Hematopoietic multipotent progenitor cell treated with erythropoietin and hydrocortisone succinate and interleukin-3 and kit ligand, for 17 days (in vitro differentiated cells): ENCODE measurements at regions not wholly inside any gene's neighbourhood (a gene's known extent, or its start where the extent isn't known, plus 50 kb on each side); places are given as distances from the start of the nearest gene placed in this dataset.

Experiments
- DNase-seq: peaks from one replicate; pipeline ENCODE4 v3.0.0-alpha.2; 2015; ENCODE audit warnings: low spot score

DNA sequence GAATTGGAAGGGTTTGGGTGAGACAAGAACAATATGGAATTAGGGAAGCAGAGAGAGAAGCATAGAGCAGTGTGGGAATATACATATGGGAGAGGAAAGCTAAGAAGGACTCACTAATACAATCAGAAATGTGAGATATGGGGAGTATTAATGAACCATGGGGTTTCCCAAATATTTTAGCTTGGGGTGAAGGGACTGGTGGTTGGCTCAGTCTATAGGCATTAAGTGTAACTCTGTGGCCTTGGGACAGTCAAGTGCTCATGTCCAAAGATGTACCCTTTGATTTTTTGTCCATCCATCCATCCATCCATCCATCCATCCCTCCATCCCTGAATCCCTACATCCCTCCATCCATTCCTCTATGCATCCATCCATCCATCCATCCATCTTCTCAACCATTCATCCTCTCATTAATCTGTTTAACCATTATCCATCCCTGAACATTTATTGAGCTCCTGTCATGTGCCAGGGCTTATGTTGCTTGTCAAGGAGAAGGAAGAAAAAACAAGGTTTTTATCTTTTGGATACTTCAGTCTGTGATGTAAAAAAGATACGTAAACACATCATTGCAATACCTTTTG lies 263.4 kb upstream of the CHD6 start:
- DNase-seq: no peak

DNA sequence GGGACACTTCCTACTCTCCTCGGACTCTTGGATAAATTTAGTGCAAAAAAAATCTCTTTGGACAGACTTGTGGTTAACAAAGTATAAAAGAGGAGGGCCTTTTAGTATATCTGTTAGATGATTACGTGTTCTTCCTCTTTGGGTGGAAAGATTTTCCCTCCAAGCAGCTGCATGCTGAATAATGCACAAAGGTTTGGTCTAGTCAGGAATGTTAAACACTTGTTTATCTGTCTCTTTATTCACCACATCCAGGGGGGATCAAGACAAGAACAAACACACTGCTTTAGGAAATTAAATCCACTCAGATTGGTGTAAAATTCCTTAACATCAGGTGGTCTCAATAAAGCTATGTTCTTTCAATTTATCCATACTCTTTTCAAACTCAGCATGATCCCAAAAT lies 260.9 kb upstream of the CHD6 start:
- no peak for DNase-seq

GRCh38 chr20:41877911-41878310 lies 259.7 kb upstream of the CHD6 start:
- DNase-seq: no peak

DNA sequence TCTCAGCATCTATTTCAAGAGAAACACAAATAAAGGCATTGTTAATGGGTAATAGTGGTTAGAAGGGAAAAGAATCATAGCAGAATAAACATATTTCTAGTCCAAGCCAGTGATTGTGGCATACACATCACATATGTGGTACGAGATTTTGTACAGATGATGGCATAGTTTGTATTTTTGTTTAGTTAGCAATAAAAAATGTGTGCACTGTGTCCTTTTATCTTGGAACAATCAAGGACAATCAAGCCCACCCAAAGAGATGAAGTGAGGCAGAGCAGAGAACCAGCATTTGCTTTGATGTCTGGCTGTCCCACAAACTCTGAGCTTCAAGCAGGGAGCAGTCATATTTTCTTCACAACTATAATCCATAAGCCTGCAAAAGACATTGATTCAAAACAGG lies 256.5 kb upstream of the CHD6 start:
- no peak for DNase-seq

GRCh38 chr20:41872930-41873329 lies 254.8 kb upstream of the CHD6 start:
- DNase-seq: no peak

DNA sequence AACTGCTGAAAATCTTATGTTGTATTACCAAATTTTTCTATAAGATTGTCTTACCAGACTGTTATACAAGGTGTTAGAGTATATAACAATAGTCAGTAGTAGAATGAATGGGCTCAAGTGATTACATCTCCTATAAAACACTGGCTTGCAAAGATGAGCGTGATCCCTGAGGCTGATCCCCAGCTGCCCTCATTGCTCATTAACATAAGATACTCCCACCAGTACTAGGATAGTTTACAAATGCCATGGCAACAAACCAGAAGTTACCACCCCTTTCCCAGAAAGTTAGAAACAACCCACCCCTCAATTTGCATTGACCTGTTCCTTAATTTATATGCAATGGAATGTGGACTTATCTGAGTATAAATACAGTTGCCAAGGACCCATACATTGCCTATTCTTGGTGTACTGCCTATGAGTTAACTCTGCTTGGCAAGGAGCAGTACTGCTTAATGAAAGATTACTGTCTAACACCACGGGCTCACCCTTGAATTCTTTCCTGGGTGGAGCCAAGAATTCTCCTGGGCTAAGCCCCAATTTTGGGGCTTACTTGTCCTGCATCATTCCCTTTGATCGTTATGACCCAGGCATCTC lies 252.8 kb upstream of the CHD6 start:
- no peak for DNase-seq

DNA sequence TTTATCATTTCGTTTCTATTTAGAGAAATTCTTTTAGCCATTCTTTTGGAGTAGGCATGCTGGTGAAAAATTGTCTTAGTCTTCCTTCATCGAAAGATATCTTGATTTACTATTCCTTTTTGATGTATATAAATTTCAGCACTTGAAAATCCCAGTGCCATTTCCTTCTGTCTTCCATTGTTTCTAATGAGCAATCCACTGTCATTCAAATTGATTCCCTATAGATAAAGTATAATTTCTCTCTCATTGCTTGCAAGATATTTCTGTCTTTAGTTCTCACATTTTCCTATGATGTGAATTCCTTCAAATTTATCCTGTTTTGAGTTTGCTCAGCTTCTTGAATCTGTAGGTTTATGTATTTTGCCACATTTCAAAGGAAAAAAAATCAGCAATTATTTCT lies 251.1 kb upstream of the CHD6 start:
- DNase-seq: no peak

GRCh38 chr20:41865938-41866337 lies 247.8 kb upstream of the CHD6 start:
- no peak for DNase-seq

GRCh38 chr20:41862476-41862875 lies 244.3 kb upstream of the CHD6 start:
- DNase-seq: no peak

- no peak for DNase-seq
These were observed 243.7 kb upstream of the CHD6 start for GRCh38 chr20:41861772-41862422.

GRCh38 chr20:41854765-41855164 lies 236.6 kb upstream of the CHD6 start:
- DNase-seq: no peak

GRCh38 chr20:41853806-41854205 lies 235.6 kb upstream of the CHD6 start:
- no peak for DNase-seq

GRCh38 chr20:41848180-41848579 lies 230.0 kb upstream of the CHD6 start:
- DNase-seq: no peak

DNA sequence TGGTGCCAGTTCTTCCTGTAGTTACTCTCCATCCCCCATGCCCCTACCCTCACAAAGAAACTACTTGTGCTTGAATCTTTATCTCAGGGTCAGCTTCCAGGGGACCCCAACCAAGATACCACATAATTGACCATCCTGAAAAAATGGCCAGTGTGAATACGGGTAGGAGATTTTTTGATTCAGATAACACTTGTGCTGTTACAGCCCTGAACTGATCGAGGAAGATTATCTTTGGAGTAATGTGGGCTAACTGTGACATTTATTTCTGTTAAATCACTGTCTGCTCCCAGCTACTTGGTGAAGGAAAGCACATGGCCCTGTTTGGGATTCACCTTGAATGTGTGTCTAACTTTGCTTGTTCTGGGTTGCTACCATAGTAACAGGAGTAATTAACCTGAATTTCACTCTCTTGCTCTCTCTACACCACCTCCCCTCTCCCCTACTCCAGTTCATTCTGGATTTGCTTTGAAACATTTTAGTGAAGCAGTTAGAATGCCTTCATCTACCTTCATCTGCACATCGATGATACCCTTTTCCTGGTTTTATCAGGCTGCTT lies 219.6 kb upstream of the CHD6 start:
- DNase-seq: no peak

- DNase-seq: no peak
These were observed 215.6 kb upstream of the CHD6 start for GRCh38 chr20:41833739-41834138.

DNA sequence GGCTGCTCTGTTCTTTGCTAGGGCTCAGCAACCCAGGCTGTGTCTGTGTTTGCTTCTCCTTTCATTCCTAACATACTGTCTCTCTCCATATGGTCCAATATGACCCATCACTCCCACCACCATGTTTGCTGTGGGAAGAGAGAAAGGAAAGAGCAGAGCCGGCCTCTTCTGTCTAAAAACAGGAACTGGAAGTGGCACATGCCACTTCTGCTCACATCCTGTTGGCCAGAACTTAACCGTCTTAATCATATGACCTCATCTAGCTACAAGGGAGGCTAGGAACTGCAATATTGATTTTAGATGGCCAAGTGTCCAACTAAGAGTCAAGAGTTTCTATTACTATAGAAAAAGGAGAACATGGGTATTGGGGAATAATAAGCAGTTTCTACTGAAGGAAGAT lies 212.5 kb upstream of the CHD6 start:
- DNase-seq: no peak

DNA sequence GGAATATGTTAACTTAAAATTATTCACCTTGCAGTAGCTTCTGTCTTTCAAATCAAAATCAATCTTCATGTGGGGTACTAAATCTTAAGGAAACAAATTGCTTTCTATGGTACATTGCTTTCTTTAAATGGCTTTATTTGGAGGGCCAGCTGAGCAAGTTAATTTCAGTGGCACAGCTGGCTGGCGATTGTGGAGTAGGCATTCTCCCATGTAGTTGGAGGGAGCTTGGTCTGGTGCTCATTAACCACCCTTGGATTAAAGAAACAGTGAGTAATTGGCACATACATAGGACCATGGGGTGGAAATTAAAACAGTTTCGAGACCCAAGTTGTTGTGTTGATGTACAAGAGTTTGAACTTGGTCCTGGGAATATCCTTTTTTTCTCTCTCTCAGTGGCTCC lies 201.3 kb upstream of the CHD6 start:
- no peak for DNase-seq

DNA sequence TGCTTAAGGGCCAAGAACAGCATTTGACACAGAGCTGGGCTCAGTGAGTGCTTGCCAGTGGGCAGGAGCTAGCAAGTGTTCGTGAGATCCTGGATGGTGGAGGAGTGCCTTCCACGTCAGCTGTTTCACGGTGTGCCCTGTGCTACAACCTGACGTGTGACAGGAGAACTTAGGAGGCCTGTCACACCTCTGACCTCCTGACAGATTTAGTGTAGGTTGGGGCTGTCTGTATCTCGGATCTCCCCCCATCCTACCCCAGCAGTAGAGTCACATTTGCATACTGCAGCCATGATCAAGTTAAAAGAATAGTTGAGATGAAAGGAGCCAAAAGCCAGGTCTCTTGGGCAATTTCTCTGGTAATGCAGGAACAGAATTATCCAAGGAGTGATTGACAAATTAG lies 200.8 kb upstream of the CHD6 start:
- no peak for DNase-seq

- no peak for DNase-seq
These were observed 200.2 kb upstream of the CHD6 start for GRCh38 chr20:41818369-41818768.

- no peak for DNase-seq
These were observed 193.3 kb upstream of the CHD6 start for GRCh38 chr20:41811456-41811855.

GRCh38 chr20:41800040-41800439 lies 181.9 kb upstream of the CHD6 start:
- DNase-seq: no peak

DNA sequence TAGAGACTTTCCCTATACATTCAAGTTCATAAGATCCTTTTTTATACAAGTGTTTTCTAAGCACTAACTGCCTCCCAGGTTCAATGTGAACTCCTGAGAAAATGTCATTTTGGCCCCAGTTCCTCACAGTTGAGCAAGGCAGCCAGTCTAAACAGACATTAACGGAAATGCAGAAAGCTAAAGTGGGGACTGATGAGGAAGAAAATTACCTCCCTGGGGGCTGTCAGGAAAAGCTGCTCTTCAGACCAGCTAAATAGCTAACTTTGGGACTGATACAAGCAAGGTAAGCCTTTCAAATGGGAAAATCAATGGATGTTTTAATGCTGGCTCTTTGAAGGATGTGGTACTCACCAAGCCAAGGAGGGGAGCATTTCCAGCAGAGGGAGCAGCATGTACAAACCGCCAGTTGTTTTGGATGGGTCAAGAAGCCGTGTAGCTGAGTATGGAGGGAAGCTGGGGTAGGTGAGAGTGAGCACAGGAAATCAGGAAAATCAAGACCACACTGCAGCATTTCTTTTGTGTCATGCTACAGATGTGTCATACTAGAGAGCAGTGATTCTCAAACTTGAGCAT lies 180.8 kb upstream of the CHD6 start:
- no peak for DNase-seq

DNA sequence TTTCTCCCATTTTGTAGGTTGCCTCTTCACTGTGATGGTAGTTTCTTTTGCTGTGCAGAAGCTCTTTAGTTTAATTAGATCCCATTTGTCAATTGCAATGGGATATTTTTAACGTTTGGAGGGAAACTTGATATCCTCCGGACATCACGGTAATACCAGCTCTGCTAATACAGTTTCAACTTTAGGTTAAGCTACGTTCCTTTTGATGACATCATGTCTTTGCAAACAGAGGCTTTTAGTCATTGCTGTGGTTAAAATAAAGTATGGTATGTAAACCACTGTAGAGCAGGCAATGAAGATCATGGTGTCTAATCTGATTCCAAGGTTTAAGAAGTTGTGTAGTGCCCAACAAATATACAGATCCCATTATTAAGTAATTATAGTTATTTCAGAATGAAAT lies 168.0 kb upstream of the CHD6 start:
- DNase-seq: no peak
